ENCODE measurements at regions not wholly inside any gene's neighbourhood (a gene's known extent, or its start where the extent isn't known, plus 50 kb on each side); places are given as distances from the start of the nearest gene placed in this dataset.

- H3K27ac ChIP-seq, result no peak overlapping the region
- TF ChIP-seq ZFX (IDR thresholded peaks at IDR 0.05), result no peak
- TF ChIP-seq CTCF (conservative IDR thresholded peaks at IDR 0.05), result no peak
Observed at GRCh38 chr11:45354976-45355705, 69.0 kb upstream of the SYT13 start.

GRCh38 chr11:45348729-45349128, 62.6 kb upstream of the SYT13 start:
- TF ChIP-seq CTCF (conservative IDR thresholded peaks at IDR 0.05) (no peak), ZFX (IDR thresholded peaks at IDR 0.05) (no peak)
- no peak overlapping the region for H3K27ac ChIP-seq

- TF ChIP-seq CTCF (conservative IDR thresholded peaks at IDR 0.05), result no peak
- TF ChIP-seq ZFX (IDR thresholded peaks at IDR 0.05), result no peak
- no peak overlapping the region for H3K27ac ChIP-seq
Observed at GRCh38 chr11:45347348-45348082, 61.4 kb upstream of the SYT13 start.

- TF ChIP-seq ZFX (IDR thresholded peaks at IDR 0.05) (no peak), CTCF (conservative IDR thresholded peaks at IDR 0.05) (no peak)
- no peak overlapping the region for H3K27ac ChIP-seq
Observed at GRCh38 chr11:45345491-45345890, 59.4 kb upstream of the SYT13 start.

GRCh38 chr11:45344028-45344427, 57.9 kb upstream of the SYT13 start:
- TF ChIP-seq CTCF (conservative IDR thresholded peaks at IDR 0.05) (no peak), ZFX (IDR thresholded peaks at IDR 0.05) (no peak)
- no peak overlapping the region for H3K27ac ChIP-seq

GRCh38 chr11:45343444-45343843, 57.3 kb upstream of the SYT13 start:
- TF ChIP-seq ZFX (IDR thresholded peaks at IDR 0.05), result no peak
- TF ChIP-seq CTCF (conservative IDR thresholded peaks at IDR 0.05), result no peak
- no peak overlapping the region for H3K27ac ChIP-seq

GRCh38 chr11:45341372-45341771, 55.2 kb upstream of the SYT13 start:
- TF ChIP-seq ZFX (IDR thresholded peaks at IDR 0.05) (no peak), CTCF (conservative IDR thresholded peaks at IDR 0.05) (no peak)
- no peak overlapping the region for H3K27ac ChIP-seq

Data from C4-2B (cell line).